GM18951 (cell line): ENCODE measurements at regions not wholly inside any gene's neighbourhood (a gene's known extent, or its start where the extent isn't known, plus 50 kb on each side); places are given as distances from the start of the nearest gene placed in this dataset.
"Not testable (repeated sequence)": the region's sequence is repeated elsewhere in the genome, so short reads cannot be mapped to it uniquely, and the experiment has no call there.

Source experiments
- POLR2A ChIP-seq: IDR thresholded peaks from 4 replicates; pipeline ENCODE4 v1.6.1; 2011; ENCODE audit warnings: mild to moderate bottlenecking; ENCODE audit not compliant: insufficient read length, insufficient read depth; ENCODE audit errors: extremely low read depth
- in situ Hi-C: fragments of 300-500 bp; cut with MboI; formaldehyde crosslinking; loops from one replicate; pipeline ENCODE4 v1.12.0; 2022; ENCODE audit warnings: low sequenced_read_pairs, mixed read lengths, inconsistent platforms; ENCODE audit not compliant: unreplicated experiment

DNA sequence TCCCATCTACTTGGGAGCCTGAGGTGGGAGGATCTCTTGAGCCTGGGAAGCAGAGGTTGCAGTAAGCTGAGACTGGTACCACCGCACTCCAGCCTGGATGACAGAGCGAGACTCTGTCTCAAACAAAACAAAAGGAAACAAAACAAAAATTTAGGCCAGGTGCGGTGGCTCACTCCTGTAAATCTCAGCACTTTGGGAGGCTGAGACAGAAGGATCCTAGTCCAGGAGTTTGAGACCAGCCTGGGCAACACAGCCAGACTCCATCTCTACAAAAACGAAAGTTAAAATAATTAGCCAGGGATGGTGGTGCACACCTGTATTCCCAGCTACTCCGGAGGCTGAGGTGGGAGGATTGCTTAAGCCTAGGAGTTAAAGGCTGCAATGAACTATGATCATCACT lies 183.2 kb upstream of the ZNF217 start:
- in situ Hi-C loops, result no loop called here
- no peak for TF ChIP-seq POLR2A

DNA sequence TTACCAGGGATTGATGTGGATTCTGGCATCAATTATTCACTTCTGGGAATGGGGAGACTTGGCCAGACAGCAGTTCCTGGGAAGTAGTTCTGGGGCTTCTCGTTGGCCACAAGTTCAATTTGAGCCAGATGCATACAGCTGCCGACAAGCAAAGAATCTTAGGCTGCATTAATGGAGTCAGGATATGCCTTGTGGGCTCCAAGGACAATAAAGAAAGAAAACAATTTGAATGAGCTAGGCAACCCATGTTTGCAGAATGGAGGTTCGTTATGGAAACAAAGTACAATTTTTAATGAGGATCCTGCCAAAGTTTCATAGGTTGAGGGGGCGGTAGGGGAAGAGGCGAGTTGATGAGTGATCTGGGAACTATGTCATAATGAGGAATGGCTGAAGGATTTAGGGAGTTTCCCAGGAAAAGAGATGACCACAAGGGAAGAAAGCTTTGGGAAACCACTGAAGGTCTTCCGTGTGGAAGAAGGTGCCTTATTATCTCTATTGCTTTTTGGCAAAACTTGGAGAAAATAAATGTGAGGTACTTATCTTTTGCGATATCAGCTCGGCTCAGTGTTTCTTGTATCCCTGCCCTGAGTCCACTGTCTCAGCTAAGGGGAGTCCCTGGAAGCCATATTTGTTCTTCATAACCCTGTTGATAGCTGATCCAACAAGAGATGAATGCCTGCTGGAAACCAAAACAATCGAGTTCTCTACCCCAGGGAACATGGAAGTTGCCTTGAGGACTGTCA lies 181.0 kb upstream of the ZNF217 start:
- TF ChIP-seq POLR2A, result no peak
- in situ Hi-C loops, result no loop called here

DNA sequence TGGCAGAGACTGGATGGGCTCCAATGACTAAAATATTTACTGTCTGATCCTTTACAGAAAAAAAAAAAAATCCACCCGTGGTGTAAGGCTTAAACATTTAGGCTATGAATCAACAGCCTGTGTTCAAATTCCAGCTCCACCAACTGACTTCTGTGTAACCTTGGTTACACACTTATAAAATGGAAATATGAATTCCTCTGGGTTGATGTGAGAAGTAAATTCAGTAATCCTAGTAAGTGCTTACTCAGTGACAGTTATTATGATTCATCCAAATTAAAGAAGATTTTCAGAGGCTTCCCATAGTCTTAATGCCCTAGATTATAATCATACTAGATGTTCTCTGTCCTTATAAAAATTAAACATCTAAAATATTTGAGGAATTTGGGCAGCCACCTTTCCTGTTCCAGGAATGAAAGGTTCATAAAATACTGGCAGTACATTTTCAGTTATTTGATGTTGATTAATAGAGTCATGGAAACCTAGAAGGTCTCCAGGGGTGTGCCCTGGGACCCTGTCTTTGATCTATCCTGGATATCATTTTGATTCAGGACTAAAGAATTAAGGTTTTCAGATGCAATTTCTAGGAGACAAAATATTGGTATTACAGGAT lies 180.3 kb upstream of the ZNF217 start:
- in situ Hi-C loops, result no loop called here
- no peak for TF ChIP-seq POLR2A

DNA sequence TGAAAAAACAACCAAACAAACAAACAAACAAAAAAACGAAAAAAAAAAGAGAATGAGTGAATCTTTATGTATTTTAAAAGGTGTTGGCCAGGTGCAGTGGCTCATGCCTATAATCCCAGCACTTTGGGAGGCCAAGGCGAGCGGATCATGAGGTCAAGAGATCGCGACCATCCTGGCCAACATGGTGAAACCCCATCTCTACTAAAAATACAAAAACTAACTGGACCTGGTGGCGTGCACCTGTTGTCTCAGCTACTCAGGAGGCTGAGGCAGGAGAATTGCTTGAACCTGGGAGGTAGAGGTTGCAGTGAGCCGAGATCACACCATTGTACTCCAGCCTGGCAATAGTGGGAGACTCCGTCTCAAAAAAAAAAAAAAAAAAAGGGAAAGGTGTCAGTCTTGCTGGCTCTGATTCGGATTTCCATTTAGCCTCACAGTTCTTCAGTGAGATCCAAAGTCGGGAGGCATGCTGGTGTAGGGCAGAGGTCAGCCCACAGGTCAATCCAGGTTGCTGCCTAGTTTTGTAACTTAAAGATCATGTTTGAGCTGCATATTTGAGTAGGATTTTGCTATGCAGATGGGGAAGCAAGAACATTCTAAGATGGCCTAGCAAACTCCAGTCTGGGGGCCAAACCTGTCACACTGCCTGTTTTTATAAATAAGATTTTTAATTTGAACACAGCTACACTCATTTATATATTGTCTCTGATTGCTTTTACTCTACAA lies 179.6 kb upstream of the ZNF217 start:
- in situ Hi-C loops, result not testable (repeated sequence)

DNA sequence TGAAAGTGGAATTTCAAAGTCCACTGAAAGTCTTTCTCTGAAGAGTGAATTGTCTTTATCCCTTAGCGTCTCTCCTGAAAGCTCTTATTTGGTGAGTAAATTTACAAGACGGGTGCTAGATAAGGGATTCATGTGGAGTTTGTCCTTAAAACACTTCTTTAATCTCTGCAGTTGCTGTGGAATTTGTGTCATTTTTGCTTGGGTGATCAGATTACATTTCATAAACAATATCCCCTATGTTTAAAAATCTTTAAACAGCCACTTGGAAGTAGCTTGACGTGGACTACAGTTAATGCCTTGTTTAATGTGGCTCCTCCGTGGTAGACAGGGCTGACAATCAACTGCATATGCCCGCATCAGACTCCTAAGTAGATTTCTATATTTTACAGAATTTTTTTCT lies 175.4 kb upstream of the ZNF217 start:
- in situ Hi-C loops, result no loop called here
- no peak for TF ChIP-seq POLR2A

DNA sequence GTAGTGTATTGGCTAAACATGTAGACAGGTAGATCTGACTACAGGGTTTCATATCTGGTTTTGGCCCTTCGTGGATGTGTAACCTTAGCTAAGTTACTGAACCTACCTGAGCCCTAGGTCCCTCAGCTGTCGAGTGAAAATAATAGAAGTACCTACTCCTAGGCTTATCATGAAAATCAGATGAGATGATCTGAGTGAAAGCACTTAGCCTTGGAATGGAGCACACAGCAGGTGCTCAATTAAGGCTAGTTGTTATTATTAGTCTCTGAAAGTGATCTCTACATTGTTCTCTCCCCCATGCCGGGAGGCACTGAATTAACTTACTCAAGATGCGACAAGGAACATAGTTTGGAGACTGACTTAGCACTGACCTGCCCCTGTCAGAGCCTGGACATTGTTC lies 174.7 kb upstream of the ZNF217 start:
- TF ChIP-seq POLR2A, result no peak
- in situ Hi-C loops, result no loop called here

DNA sequence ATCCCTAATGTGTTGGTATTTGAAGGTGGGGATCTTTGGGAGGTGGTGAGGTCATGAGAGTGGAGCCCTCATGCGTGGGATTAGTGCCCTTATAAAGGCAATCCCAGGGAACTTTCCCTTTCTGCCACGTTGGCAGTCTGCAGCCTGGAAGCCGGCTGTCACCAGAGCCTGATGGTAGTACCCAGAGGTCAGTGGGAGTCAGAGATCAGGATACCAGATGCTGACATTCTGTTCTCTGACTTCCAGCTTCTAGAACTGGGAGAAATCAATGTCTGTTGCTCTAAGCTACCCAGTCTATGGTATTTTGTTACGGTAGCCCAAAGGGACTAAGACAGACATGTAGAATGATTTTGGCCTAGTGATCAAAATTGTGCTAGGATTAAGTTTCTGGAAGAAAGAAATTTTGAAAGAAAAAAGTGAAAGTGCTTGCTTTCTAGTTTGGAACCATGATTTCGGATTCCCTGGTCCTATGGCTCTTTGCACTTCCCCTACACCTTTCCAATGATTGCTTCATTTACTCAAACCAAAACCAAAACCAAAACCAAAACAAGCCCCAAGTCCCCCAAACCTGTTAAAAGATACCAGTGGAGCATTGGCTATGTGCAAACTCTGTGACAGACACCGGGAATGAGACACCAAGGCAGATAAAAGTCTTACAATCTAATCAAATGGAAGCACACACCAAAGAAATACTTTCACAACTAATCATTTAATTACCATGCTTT lies 173.7 kb upstream of the ZNF217 start:
- in situ Hi-C loops, result no loop called here
- TF ChIP-seq POLR2A, result no peak

DNA sequence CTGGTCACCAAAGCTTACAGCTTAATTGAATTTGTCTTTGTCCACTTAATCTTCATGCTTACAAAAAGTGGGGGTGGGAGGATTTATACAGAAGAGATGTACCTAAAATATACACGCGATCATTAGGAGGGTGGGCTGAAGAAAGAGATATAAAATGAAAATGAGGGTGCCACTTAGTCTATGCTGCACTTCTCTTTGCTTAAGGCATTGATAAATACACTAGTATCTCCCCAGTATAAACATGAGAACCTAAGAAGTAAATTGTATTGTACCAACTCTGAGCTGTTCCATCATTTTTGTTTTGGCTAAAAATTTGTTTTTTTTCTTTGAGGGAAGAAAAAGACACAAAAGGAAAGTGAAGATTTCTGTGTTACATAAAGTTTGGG lies 170.8 kb upstream of the ZNF217 start:
- in situ Hi-C loops, result no loop called here

DNA sequence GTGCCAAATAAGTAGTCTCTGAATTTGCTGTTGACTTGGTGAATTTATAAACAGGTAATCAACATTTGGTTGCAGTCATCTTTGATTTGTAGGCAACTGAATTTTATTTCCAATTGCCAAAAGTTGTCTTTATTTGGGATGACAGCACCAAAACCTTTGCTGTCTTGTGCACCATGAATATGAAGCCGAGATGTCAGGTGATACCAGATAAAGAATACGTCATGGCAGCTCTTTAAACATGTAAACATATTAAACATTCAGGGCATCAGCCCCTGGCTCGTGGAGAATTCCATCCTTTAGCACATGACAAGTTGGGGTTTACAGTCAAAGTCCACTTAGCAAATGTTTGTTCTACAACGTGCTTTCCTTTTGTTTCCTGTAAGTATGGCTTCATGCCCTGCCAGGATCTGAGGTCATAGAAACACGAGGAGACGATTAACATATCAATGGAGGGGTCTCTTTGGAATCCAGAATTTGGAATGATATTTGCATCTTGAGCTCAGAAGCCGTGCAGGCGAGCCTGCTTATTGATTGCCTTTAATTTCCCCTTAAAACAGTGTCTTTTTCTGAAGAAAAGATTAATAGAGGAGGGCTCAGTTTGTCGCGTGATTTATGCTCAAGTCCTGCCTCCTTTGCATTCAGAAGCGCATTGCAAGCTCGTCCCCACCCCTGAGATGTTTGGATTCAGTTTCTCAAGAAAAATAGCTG lies 170.2 kb upstream of the ZNF217 start:
- no peak for TF ChIP-seq POLR2A
- in situ Hi-C loops, result no loop called here

More for the DNA sequence above, 170.8 kb upstream of the ZNF217 start:
- TF ChIP-seq POLR2A, result no peak

DNA sequence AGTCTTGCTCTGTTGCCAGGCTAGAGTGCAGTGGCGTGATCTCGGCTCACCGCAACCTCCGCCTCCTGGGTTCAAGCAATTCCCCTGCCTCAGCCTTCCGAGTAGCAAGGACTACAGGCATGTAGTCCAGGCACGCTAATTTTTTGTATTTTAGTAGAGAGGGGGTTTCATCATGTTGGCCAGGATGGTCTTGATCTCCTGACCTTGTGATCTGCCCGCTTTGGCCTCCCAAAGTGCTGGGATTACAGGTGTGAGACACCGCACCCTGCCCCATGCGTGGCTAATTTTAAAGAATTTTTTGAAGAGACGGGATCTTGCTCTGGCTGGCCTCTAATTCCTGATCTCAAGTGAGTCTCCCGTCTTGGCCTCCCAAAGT lies 168.8 kb upstream of the ZNF217 start:
- in situ Hi-C loops, result not testable (repeated sequence)

DNA sequence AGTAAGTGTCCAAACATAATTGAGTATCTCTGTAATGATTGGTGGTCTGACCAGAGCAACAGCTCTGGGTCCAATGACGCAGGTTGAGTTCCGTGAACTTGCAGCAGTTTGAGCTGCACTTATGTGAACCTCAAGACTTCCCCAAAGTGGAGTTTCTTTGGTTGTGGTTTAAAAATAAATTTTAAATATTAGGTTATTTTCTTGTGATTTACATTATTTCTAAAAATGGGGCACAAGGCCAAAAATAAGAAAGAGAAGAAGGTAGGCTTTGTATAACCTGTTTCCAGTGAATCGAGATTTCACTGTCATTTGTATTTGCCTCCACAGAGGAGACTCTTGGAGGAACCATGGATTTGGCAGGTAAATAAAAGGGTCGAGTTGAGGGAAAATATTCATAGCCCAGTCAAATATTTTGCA lies 166.4 kb upstream of the ZNF217 start:
- no peak for TF ChIP-seq POLR2A
- in situ Hi-C loops, result no loop called here

DNA sequence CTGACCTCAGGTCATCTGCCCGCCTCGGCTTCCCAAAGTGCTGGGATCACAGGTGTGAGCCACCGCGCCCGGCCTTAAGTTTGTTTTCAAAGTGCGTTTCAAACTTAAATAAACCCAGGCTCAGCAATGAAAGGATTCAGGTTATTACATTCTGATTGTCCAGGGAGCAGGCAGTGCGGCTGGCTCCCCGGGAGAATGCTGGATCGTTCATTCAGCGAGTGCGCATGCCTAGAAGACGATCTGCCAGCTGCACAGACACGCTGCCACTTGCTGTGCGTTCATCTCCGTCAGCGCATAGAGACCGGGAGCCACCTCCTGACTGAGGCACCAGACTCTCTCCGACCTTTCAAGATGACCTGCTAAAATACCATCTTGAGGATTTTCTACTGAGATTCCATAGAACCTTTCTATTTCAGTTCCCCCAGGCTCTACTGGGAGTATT lies 163.9 kb upstream of the ZNF217 start:
- in situ Hi-C loops, result no loop called here

More for the DNA sequence above, 163.9 kb upstream of the ZNF217 start:
- no peak for TF ChIP-seq POLR2A
